22Rv1 (cell line): ENCODE measurements at regions not wholly inside any gene's neighbourhood (a gene's known extent, or its start where the extent isn't known, plus 50 kb on each side); places are given as distances from the start of the nearest gene placed in this dataset.

Experiments used
- CTCF ChIP-seq: fragments of 450-650 bp; IDR thresholded peaks from 2 replicates; pipeline ENCODE4 v1.5.1; 2017; ENCODE audit warnings: mild to moderate bottlenecking
- ZFX ChIP-seq: fragments of 450-650 bp; IDR thresholded peaks from 2 replicates; pipeline ENCODE4 v1.6.1; 2017; ENCODE audit warnings: antibody characterized with exemption, borderline replicate concordance

GRCh38 chr7:68682910-68683309, 915.4 kb upstream of the AUTS2 start:
- TF ChIP-seq CTCF (no peak), ZFX (no peak)
